HepG2 (cell line): ENCODE measurements at regions not wholly inside any gene's neighbourhood (a gene's known extent, or its start where the extent isn't known, plus 50 kb on each side); places are given as distances from the start of the nearest gene placed in this dataset.

Experiments used
- AFF4 ChIP-seq: sonication (generic); formaldehyde crosslinking; IDR thresholded peaks from 2 replicates; pipeline ENCODE4 v1.4.0; 2020; ENCODE audit warnings: missing genetic modification reagents
- ARID5B ChIP-seq: IDR thresholded peaks from 2 replicates; pipeline ENCODE4 v1.4.0; 2020; ENCODE audit warnings: mild to moderate bottlenecking, missing genetic modification reagents
- CBX2 ChIP-seq, 2 experiments: fragments of 200-600 bp in 1 of 2; sonication (generic); formaldehyde crosslinking in 1 of 2; IDR thresholded peaks; 2 replicates each; pipeline versions ENCODE4 v1.7.0 to v1.8.1; 2018 to 2022; ENCODE audit warnings: low read depth in 2 of 2, low read length in 1 of 2, mild to moderate bottlenecking in 1 of 2, missing genetic modification reagents in 1 of 2
- CEBPG ChIP-seq: IDR thresholded peaks from 2 replicates; pipeline ENCODE4 v1.6.1; 2016
- FOXA3 ChIP-seq: IDR thresholded peaks from 2 replicates; pipeline ENCODE4 v1.6.1; 2016; ENCODE audit warnings: missing genetic modification reagents, missing compliant biosample characterization
- FOXC1 ChIP-seq: sonication (generic); formaldehyde crosslinking; IDR thresholded peaks from 2 replicates; pipeline ENCODE4 v1.8.0; 2022; ENCODE audit warnings: mild to moderate bottlenecking, missing genetic modification reagents, borderline replicate concordance
- MXD4 ChIP-seq: IDR thresholded peaks from 2 replicates; pipeline ENCODE4 v1.6.1; 2016; ENCODE audit warnings: mild to moderate bottlenecking, missing biosample characterization, missing genetic modification reagents
- PCBP2 ChIP-seq: fragments of 200-400 bp; formaldehyde crosslinking; optimal IDR thresholded peaks from 2 replicates; pipeline ENCODE3; 2018; ENCODE audit warnings: low read length, low read depth; ENCODE audit not compliant: poor library complexity, severe bottlenecking
- POLR2G ChIP-seq: fragments of 200-400 bp; formaldehyde crosslinking; IDR thresholded peaks from 2 replicates; pipeline ENCODE4 v1.6.1; 2018; ENCODE audit warnings: mild to moderate bottlenecking, low read depth, low read length, moderate library complexity
- RARG ChIP-seq: sonication (generic); formaldehyde crosslinking; IDR thresholded peaks from 2 replicates; pipeline ENCODE4 v1.4.0; 2020; ENCODE audit warnings: low read depth, mild to moderate bottlenecking, missing genetic modification reagents
- RELA ChIP-seq: sonication (generic); formaldehyde crosslinking; IDR thresholded peaks from 2 replicates; pipeline ENCODE4 v1.4.0; 2020; ENCODE audit warnings: missing genetic modification reagents
- RNF2 ChIP-seq: fragments of 450-650 bp; conservative IDR thresholded peaks from 2 replicates; pipeline ENCODE4 v1.6.1; 2016; ENCODE audit warnings: low read depth
- SIN3A ChIP-seq: IDR thresholded peaks from 2 replicates; pipeline ENCODE4 v1.6.1; 2011; ENCODE audit warnings: low read depth, mild to moderate bottlenecking, control low read depth, low read length, borderline replicate concordance
- XBP1 ChIP-seq: sonication (generic); formaldehyde crosslinking; IDR thresholded peaks from 2 replicates; pipeline ENCODE4 v1.5.0; 2020; ENCODE audit warnings: missing genetic modification reagents
- ZKSCAN5 ChIP-seq: sonication (generic); formaldehyde crosslinking; IDR thresholded peaks from 2 replicates; pipeline ENCODE4 v1.5.1; 2020; ENCODE audit warnings: mild to moderate bottlenecking, missing genetic modification reagents
- ZMYM3 ChIP-seq: sonication (generic); formaldehyde crosslinking; IDR thresholded peaks from 2 replicates; pipeline ENCODE4 v1.5.1; 2020; ENCODE audit warnings: mild to moderate bottlenecking, missing genetic modification reagents
- ZNF292 ChIP-seq: sonication (generic); formaldehyde crosslinking; IDR thresholded peaks from 2 replicates; pipeline ENCODE4 v1.8.1; 2022; ENCODE audit warnings: mild to moderate bottlenecking, low read depth, missing genetic modification reagents, borderline replicate concordance
- ZNF44 ChIP-seq: sonication (generic); formaldehyde crosslinking; IDR thresholded peaks from 2 replicates; pipeline ENCODE4 v1.5.1; 2020; ENCODE audit warnings: mild to moderate bottlenecking, missing genetic modification reagents
- ZNF614 ChIP-seq: IDR thresholded peaks from 2 replicates; pipeline ENCODE4 v1.6.1; 2018; ENCODE audit warnings: missing biosample characterization, missing genetic modification reagents, inconsistent platforms, borderline replicate concordance
- ZNF737 ChIP-seq: sonication (generic); formaldehyde crosslinking; IDR thresholded peaks from 2 replicates; pipeline ENCODE4 v1.5.0; 2020; ENCODE audit warnings: missing genetic modification reagents, mild to moderate bottlenecking, borderline replicate concordance
- ZNF747 ChIP-seq: sonication (generic); formaldehyde crosslinking; IDR thresholded peaks from 2 replicates; pipeline ENCODE4 v1.8.1; 2023; ENCODE audit warnings: missing genetic modification reagents, mild to moderate bottlenecking, borderline replicate concordance
- ZNF776 ChIP-seq: sonication (generic); formaldehyde crosslinking; IDR thresholded peaks from 2 replicates; pipeline ENCODE4 v1.4.0; 2020; ENCODE audit warnings: mild to moderate bottlenecking, missing genetic modification reagents
- TF ChIP-seq, protein P1 (sequence below): sonication (generic); formaldehyde crosslinking; IDR thresholded peaks from 2 replicates; pipeline ENCODE4 v1.5.0; 2020; ENCODE audit warnings: missing genetic modification reagents

- TF ChIP-seq ZNF292 (peak; percentile 97), ZNF776 (CRISPR knock-in tag) (0 out of 2 replicates have a peak, but pooled peaks have one; percentile 51), FOXC1 (no peak), ZNF614 (CRISPR knock-in tag) (no peak), ZNF44 (CRISPR knock-in tag) (no peak), SIN3A (no peak), POLR2G (no peak), PCBP2 (no peak), RELA (no peak), CBX2 (IDR thresholded peaks at IDR 0.05; ENCODE audit: low read depth, low read length) (no peak), CBX2 (CRISPR knock-in tag; IDR thresholded peaks at IDR 0.05; ENCODE audit: low read depth) (peak; percentile 38; the same call in 1 of the 2 replicates), RNF2 (no peak), ZNF737 (CRISPR knock-in tag) (no peak; the same call in 1 of the 2 replicates), FOXA3 (CRISPR knock-in tag) (0 out of 2 replicates have a peak, but pooled peaks have one; percentile 18), ZKSCAN5 (CRISPR knock-in tag) (no peak), CEBPG (CRISPR knock-in tag) (no peak), ZMYM3 (peak; percentile 82), MXD4 (CRISPR knock-in tag) (no peak), XBP1 (CRISPR knock-in tag) (no peak), ARID5B (CRISPR knock-in tag) (peak; percentile 47; the same call in 1 of the 2 replicates), RARG (no peak), AFF4 (no peak), ZNF747 (CRISPR knock-in tag) (peak; percentile 51; the same call in 1 of the 2 replicates)
- TF ChIP-seq, protein P1, sequence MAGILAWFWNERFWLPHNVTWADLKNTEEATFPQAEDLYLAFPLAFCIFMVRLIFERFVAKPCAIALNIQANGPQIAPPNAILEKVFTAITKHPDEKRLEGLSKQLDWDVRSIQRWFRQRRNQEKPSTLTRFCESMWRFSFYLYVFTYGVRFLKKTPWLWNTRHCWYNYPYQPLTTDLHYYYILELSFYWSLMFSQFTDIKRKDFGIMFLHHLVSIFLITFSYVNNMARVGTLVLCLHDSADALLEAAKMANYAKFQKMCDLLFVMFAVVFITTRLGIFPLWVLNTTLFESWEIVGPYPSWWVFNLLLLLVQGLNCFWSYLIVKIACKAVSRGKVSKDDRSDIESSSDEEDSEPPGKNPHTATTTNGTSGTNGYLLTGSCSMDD (CRISPR knock-in tag) = no peak
Measured at GRCh38 chr6:141394565-141395051, 738.1 kb upstream of the GJE1 start (continued).
